ENCODE measurements at regions not wholly inside any gene's neighbourhood (a gene's known extent, or its start where the extent isn't known, plus 50 kb on each side); places are given as distances from the start of the nearest gene placed in this dataset.

DNA sequence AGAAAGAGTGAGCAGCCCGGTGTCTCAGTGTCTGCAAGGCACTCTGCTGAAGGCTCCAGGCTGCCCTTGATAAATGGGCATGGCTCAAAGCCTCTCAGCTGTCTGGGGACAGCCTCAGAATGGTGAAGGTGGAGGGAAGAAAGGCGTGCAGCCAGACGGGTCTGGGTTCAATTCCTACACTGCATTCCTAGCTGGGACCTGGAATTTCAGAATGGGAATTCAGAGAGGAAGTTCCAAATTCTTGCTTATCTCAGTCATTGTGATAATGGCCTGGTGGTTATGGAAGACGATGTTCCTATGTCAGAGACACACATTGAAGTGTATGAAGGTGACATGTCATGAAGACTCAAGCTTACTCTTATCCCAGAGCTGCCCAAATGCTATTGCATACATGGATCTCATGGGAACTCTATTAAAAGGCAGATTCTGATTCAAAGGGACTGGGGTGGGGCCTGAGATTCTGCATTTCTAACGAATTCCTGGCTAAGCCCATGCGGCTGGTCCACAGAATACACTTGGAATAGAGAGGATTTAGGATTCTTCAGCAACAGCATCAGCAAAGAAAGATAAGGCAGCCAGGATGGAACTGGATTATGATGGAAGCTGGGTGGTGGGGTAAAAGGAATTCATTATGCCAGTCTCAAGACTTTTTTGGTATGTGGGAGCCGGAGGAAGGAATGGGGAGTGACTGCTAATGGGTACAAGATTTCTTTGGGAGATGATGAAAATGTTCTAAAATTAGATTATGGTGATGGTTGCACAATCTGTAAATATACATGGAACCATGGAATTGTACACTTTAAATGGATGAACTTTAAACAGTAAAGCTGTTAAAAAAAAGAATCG, 82.6 kb upstream of the ZMIZ1 start:
- TF ChIP-seq CTCF (IDR thresholded peaks at IDR 0.05) (no peak), EP300 (IDR thresholded peaks at IDR 0.05) (no peak), POLR2A (IDR thresholded peaks at IDR 0.05) (no peak)
